ENCODE measurements at regions not wholly inside any gene's neighbourhood (a gene's known extent, or its start where the extent isn't known, plus 50 kb on each side); places are given as distances from the start of the nearest gene placed in this dataset.
"Not testable (repeated sequence)": the region's sequence is repeated elsewhere in the genome, so short reads cannot be mapped to it uniquely, and the experiment has no call there.

GRCh38 chr6:137305691-137306090, 86.5 kb upstream of the IFNGR1 start:
- DNase-seq, result no peak

- no peak for DNase-seq
Measured at GRCh38 chr6:137304020-137304780, 85.0 kb upstream of the IFNGR1 start.

GRCh38 chr6:137303441-137303840, 84.3 kb upstream of the IFNGR1 start:
- no peak for DNase-seq

- DNase-seq, result no peak
Measured at GRCh38 chr6:137299681-137300080, 80.5 kb upstream of the IFNGR1 start.

- DNase-seq, result no peak
Measured at GRCh38 chr6:137297887-137298286, 78.7 kb upstream of the IFNGR1 start.

- not testable (repeated sequence) for DNase-seq
Measured at GRCh38 chr6:137292326-137292725, 73.1 kb upstream of the IFNGR1 start.

- DNase-seq, result no peak
Measured at GRCh38 chr6:137291441-137291840, 72.3 kb upstream of the IFNGR1 start.

GRCh38 chr6:137290601-137291261, 71.5 kb upstream of the IFNGR1 start:
- no peak for DNase-seq

GRCh38 chr6:137286916-137287315, 67.7 kb upstream of the IFNGR1 start:
- no peak for DNase-seq

- no peak for DNase-seq
Measured at GRCh38 chr6:137286368-137286767, 67.2 kb upstream of the IFNGR1 start.

GRCh38 chr6:137284811-137285110, 65.6 kb upstream of the IFNGR1 start:
- no peak for DNase-seq

- no peak for DNase-seq
Measured at GRCh38 chr6:137283940-137284810, 65.0 kb upstream of the IFNGR1 start.

- no peak for DNase-seq
Measured at GRCh38 chr6:137283080-137283479, 63.9 kb upstream of the IFNGR1 start.

- no peak for DNase-seq
Measured at GRCh38 chr6:137282254-137282653, 63.1 kb upstream of the IFNGR1 start.

- not testable (repeated sequence) for DNase-seq
Measured at GRCh38 chr6:137279279-137279678, 60.1 kb upstream of the IFNGR1 start.

- no peak for DNase-seq
Measured at GRCh38 chr6:137277971-137278637, 58.9 kb upstream of the IFNGR1 start.

GRCh38 chr6:137272403-137272802, 53.2 kb upstream of the IFNGR1 start:
- no peak for DNase-seq

GRCh38 chr6:137271245-137272183, 52.3 kb upstream of the IFNGR1 start:
- DNase-seq, result no peak

- DNase-seq, result no peak
Measured at GRCh38 chr6:137269803-137270202, 50.6 kb upstream of the IFNGR1 start.

- no peak for DNase-seq
Measured at GRCh38 chr6:137269347-137269746, 50.2 kb upstream of the IFNGR1 start.
